Lower lobe of right lung (tissue), 2 donors: ENCODE measurements at regions not wholly inside any gene's neighbourhood (a gene's known extent, or its start where the extent isn't known, plus 50 kb on each side); places are given as distances from the start of the nearest gene placed in this dataset.
A peak's percentile ranks its signal among the peaks of the same experiment; 100 is the strongest.

Source experiments
- ATAC-seq, 2 donors: fragments of 200-7000 bp; cut with Tn5 transposase; one replicate each; pipeline ENCODE4 v1.9.1; 2020 to 2022; ENCODE audit warnings: mild to moderate bottlenecking in 2 of 2, moderate library complexity in 2 of 2
- DNase-seq: peaks from one replicate; pipeline ENCODE4 v3.0.0-alpha.2; 2020
- H3K27ac ChIP-seq: fragments of 200-600 bp; one replicate; pipeline ENCODE4 v1.8.0; 2022
- H3K27me3 ChIP-seq: fragments of 200-600 bp; one replicate; pipeline ENCODE4 v1.8.0; 2022; ENCODE audit warnings: low read depth
- H3K36me3 ChIP-seq: fragments of 200-600 bp; one replicate; pipeline ENCODE4 v1.8.0; 2022; ENCODE audit warnings: mild to moderate bottlenecking
- H3K4me1 ChIP-seq: fragments of 200-600 bp; one replicate; pipeline ENCODE4 v1.8.0; 2022
- H3K4me3 ChIP-seq: fragments of 200-600 bp; one replicate; pipeline ENCODE4 v1.8.0; 2022; ENCODE audit warnings: mild to moderate bottlenecking
- H3K9me3 ChIP-seq: fragments of 200-600 bp; one replicate; pipeline ENCODE4 v1.8.0; 2022
- intact Hi-C: fragments of 100-400 bp; cut with DNase I; formaldehyde crosslinking; loops from one replicate; pipeline ENCODE4 v1.11.0; 2022
- TF ChIP-seq, protein P1 (sequence below): fragments of 200-600 bp; IDR thresholded peaks from one replicate; pipeline ENCODE4 v1.8.0; 2022; ENCODE audit warnings: antibody characterized with exemption, mild to moderate bottlenecking
- donor health status: DM: no; HTN: yes; CAD: no; lungs with severe emphysema.

DNA sequence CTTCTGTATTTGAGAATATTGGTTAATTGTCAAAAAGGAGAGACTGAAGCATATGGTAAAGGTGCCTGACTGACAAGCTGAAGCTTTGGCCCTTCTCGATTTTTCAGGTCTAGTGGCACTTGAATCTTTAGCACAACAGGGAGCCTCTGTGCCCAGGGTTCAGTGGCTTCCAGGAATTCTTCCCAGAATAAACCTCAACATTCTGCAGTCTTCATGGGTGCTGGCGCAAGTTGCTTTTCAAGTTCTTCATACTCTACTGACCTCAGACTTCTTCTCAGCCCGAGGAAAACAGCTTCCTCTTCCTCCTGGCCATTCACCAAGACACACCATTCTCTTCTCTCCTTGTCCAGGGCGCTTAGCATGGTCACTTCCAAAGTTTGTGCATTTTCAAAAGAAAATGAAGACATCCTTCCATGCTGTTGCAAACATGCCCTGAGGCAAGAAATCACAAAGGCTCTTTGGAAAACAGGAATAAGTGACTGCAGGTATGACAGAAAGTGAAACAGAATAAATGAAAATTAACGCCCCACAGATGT is 89.9 kb downstream of the MGST1 start:
- intact Hi-C loops: no loop called here
- Histone ChIP-seq H3K27ac (no peak overlapping the region), H3K36me3 (no peaks in the 10 kb centered on the region), H3K4me1 (no peaks in the 10 kb centered on the region), H3K27me3 (no peaks in the 10 kb centered on the region), H3K4me3 (no peak overlapping the region), H3K9me3 (no peaks in the 10 kb centered on the region)
- DNase-seq (no peak), ATAC-seq (peak; percentile 24 to 74)
- TF ChIP-seq, protein P1, sequence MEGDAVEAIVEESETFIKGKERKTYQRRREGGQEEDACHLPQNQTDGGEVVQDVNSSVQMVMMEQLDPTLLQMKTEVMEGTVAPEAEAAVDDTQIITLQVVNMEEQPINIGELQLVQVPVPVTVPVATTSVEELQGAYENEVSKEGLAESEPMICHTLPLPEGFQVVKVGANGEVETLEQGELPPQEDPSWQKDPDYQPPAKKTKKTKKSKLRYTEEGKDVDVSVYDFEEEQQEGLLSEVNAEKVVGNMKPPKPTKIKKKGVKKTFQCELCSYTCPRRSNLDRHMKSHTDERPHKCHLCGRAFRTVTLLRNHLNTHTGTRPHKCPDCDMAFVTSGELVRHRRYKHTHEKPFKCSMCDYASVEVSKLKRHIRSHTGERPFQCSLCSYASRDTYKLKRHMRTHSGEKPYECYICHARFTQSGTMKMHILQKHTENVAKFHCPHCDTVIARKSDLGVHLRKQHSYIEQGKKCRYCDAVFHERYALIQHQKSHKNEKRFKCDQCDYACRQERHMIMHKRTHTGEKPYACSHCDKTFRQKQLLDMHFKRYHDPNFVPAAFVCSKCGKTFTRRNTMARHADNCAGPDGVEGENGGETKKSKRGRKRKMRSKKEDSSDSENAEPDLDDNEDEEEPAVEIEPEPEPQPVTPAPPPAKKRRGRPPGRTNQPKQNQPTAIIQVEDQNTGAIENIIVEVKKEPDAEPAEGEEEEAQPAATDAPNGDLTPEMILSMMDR: no peak

DNA sequence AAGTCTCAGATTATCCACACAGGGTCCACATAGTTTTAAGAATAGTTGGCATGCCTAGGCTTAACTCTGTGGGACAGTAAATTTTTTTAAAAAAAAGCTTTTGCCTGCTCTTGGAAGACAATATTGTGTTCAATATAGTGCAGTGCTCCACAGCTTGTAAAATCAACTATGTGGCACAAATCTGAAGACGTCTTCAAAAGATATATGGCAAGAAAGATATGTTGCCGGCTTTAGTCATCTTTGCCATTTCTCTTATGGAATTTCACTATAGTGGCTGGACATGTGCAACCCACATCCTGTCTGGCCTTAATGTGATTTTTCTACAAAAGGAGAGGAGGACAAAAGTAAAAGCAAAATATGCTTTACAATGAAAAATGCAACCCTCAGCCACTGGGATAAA is 90.5 kb downstream of the MGST1 start:
- TF ChIP-seq, protein P1: no peak
- no peaks in the 10 kb centered on the region for H3K27me3 ChIP-seq
- H3K4me1 ChIP-seq: no peaks in the 10 kb centered on the region
- no peaks in the 10 kb centered on the region for H3K9me3 ChIP-seq
- no peak overlapping the region for H3K27ac ChIP-seq
- no peak overlapping the region for H3K4me3 ChIP-seq
- no peak for DNase-seq
- no peaks in the 10 kb centered on the region for H3K36me3 ChIP-seq
- intact Hi-C loops: no loop called here
- no peak for ATAC-seq

DNA sequence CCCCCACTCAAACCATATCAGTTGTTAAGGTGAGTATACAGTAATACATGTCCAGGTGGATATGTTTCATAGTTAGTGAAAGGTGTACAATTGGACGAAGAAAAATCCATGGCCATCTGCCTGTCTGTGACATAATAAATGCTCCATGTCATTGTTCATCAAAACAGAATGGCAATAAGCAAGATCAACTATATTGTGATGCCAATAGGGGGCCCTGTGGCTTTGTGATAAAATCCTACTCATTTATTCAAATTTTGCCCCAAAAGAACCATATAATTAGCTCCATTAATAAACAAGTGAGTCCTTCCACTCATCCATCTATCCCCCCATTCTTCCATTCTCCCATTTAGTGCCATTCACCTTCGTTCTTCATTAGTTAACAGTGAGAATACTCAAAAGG is 102.0 kb downstream of the MGST1 start:
- Histone ChIP-seq H3K27ac (no peak overlapping the region), H3K27me3 (no peaks in the 10 kb centered on the region), H3K36me3 (no peaks in the 10 kb centered on the region), H3K9me3 (no peaks in the 10 kb centered on the region), H3K4me3 (no peak overlapping the region), H3K4me1 (no peaks in the 10 kb centered on the region)
- DNase-seq: no peak
- TF ChIP-seq, protein P1: no peak
- ATAC-seq: no peak
- intact Hi-C loops: no loop called here

DNA sequence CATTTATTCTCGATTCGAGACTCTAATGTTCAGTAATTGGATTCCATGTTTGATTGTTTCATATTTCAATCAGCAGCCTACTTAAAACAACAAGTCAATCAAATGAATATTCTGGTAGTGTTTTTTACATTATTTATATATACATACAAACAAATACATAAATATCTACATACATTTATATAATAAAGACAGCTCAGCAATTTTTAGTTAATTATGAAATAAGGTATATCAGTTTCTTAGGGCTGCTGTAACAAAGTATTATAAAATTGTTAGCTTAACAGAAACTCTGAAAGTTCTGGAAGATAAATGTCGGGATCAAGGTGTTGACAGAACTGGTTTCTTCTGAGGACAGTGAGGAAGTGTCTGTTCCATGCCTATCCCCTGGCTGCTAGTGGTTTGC is 105.9 kb downstream of the MGST1 start:
- intact Hi-C loops: no loop called here
- TF ChIP-seq, protein P1: no peak
- Histone ChIP-seq H3K36me3 (no peaks in the 10 kb centered on the region), H3K27me3 (no peaks in the 10 kb centered on the region), H3K4me3 (no peak overlapping the region), H3K4me1 (no peaks in the 10 kb centered on the region), H3K27ac (no peak overlapping the region), H3K9me3 (no peaks in the 10 kb centered on the region)
- DNase-seq (no peak), ATAC-seq (no peak)

DNA sequence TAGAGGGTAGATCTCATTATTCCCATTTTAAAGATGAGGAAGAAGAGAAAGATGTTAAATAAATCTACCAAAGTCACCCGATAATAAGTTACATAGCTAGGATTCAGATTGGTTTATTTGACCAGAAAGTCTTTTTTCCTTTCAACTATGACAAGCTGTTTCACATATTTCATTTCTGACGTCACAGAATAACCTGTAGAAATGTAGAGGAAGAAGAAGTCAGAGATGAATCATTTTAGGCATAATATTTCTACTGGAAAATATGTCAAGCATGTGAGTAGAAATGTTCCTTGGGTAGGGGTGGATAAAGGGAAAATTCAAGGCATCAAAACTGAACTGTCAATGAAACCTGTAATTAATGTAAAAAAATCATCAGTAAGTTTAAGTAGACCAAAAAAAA is 107.0 kb downstream of the MGST1 start:
- H3K4me1 ChIP-seq: no peaks in the 10 kb centered on the region
- TF ChIP-seq, protein P1: no peak
- ATAC-seq (no peak), DNase-seq (no peak)
- no peaks in the 10 kb centered on the region for H3K9me3 ChIP-seq
- H3K27me3 ChIP-seq: no peaks in the 10 kb centered on the region
- no peak overlapping the region for H3K4me3 ChIP-seq
- no peaks in the 10 kb centered on the region for H3K36me3 ChIP-seq
- intact Hi-C loops: no loop called here
- H3K27ac ChIP-seq: no peak overlapping the region
